GM12864 (cell line): ENCODE measurements at regions not wholly inside any gene's neighbourhood (a gene's known extent, or its start where the extent isn't known, plus 50 kb on each side); places are given as distances from the start of the nearest gene placed in this dataset.

ENCODE experiments used
- DNase-seq: peaks from one replicate; pipeline ENCODE4 v3.0.0-alpha.2; 2011; ENCODE audit warnings: low read depth
- H3K4me3 ChIP-seq: 2 replicates; pipeline ENCODE4 v1.5.1; 2011; ENCODE audit warnings: mild to moderate bottlenecking, low read depth, low read length, control low read depth
- CTCF ChIP-seq: IDR thresholded peaks from 2 replicates; pipeline ENCODE4 v1.5.1; 2011; ENCODE audit warnings: low read depth, mild to moderate bottlenecking, moderate library complexity, low read length, control low read depth, inconsistent platforms; ENCODE audit errors: missing control alignments

- no peak for TF ChIP-seq CTCF
- no peak for DNase-seq
- H3K4me3 ChIP-seq, result no peak overlapping the region
Observed at GRCh38 chr4:127534041-127534825, 98.5 kb upstream of the INTU start.

GRCh38 chr4:127538016-127538415 lies 94.7 kb upstream of the INTU start:
- DNase-seq, result no peak
- no peak for TF ChIP-seq CTCF

GRCh38 chr4:127540497-127541025 lies 92.2 kb upstream of the INTU start:
- no peak for TF ChIP-seq CTCF
- no peak overlapping the region for H3K4me3 ChIP-seq
- no peak for DNase-seq

More at GRCh38 chr4:127538016-127538415, 94.7 kb upstream of the INTU start:
- H3K4me3 ChIP-seq, result no peak overlapping the region

GRCh38 chr4:127545271-127545670 lies 87.5 kb upstream of the INTU start:
- no peak overlapping the region for H3K4me3 ChIP-seq
- DNase-seq, result no peak
- no peak for TF ChIP-seq CTCF

GRCh38 chr4:127548990-127549925 lies 83.5 kb upstream of the INTU start:
- TF ChIP-seq CTCF, result no peak
- no peak for DNase-seq
- H3K4me3 ChIP-seq, result no peak overlapping the region

GRCh38 chr4:127555106-127555505 lies 77.7 kb upstream of the INTU start:
- H3K4me3 ChIP-seq, result no peak overlapping the region
- no peak for DNase-seq
- no peak for TF ChIP-seq CTCF
